ENCODE measurements at regions not wholly inside any gene's neighbourhood (a gene's known extent, or its start where the extent isn't known, plus 50 kb on each side); places are given as distances from the start of the nearest gene placed in this dataset.

DNA sequence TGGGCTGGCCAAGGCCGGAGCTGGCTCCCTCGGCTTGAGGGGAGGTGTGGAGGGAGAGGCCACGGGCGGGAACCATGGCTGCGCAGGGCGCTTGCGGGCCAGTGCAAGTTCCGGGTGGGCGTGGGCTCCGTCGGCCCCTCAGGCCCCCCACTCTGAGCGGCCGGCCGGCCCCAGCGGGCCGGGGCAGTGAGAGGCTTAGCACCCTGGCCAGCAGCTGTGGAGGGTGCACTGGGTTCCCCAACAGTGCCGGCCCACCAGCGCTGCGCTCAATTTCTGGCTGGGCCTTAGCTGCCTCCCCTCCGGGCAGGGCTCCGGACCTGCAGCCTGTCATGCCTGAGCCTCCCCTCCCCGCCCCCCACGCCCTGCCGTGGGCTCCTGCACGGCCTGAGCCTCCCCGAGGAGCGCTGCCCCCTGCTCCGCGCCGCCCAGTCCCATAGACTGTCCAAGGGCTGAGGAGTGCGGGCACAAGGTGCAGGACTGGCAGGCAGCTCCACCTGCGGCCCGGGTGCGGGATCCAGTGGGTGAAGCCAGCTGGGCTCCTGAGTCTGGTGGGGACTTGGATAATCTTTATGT lies 184.2 kb downstream of the ATPSCKMT start:
- Histone ChIP-seq H3K9ac (ENCODE audit: low read length) (no peak overlapping the region), H3K79me2 (ENCODE audit: insufficient read depth, low read length) (no peaks in the 10 kb centered on the region), H2AFZ (ENCODE audit: low read depth, low read length, poor library complexity, severe bottlenecking) (no peak overlapping the region), H3K36me3 (ENCODE audit: control insufficient read depth in 1 of 2, insufficient read depth in 2 of 2, low read length in 2 of 2) (no peaks in the 10 kb centered on the region), H3K4me1 (ENCODE audit: control insufficient read depth in 1 of 2, insufficient read depth in 2 of 2, low read length in 2 of 2) (no peaks in the 10 kb centered on the region), H3K4me3 (replicated peaks in 1 of 2; ENCODE audit: low read depth in 1 of 2, low read length in 2 of 2) (no peak overlapping the region), H4K20me1 (ENCODE audit: insufficient read depth) (no peaks in the 10 kb centered on the region), H3K9me2 (ENCODE audit: insufficient read depth) (no peaks in the 10 kb centered on the region), H3K9me3 (ENCODE audit: control insufficient read depth in 1 of 2, insufficient read depth in 1 of 2, low read depth in 1 of 2, low read length in 2 of 2) (no peaks in the 10 kb centered on the region), H3K27ac (ENCODE audit: low read depth, low read length) (no peak overlapping the region), H3K27me3 (ENCODE audit: insufficient read depth, low read length) (no peaks in the 10 kb centered on the region), H3K4me2 (ENCODE audit: low read length) (no peak overlapping the region)
- ChIA-PET POLR2A (no interaction called here), RAD21 (ENCODE audit: low non-redundant PET in 1 of 2, low total read pairs in 2 of 2, uncharacterized antibody in 2 of 2, unreplicated experiment in 2 of 2) (no interaction called here), CTCF (no interaction called here)
- TF ChIP-seq CEBPB (IDR thresholded peaks at IDR 0.05; ENCODE audit: low read depth) (no peak), RAD21 (IDR thresholded peaks at IDR 0.05; ENCODE audit: low read depth) (no peak), SP1 (IDR thresholded peaks at IDR 0.05; ENCODE audit: low read depth) (no peak)
- ATAC-seq (no peak), DNase-seq (ENCODE audit: low read depth, low spot score) (no peak)
- no TSS peak for BruUV-seq (replicated peaks)
- intact Hi-C loops (cut with micrococcal nuclease): no loop called here

DNA sequence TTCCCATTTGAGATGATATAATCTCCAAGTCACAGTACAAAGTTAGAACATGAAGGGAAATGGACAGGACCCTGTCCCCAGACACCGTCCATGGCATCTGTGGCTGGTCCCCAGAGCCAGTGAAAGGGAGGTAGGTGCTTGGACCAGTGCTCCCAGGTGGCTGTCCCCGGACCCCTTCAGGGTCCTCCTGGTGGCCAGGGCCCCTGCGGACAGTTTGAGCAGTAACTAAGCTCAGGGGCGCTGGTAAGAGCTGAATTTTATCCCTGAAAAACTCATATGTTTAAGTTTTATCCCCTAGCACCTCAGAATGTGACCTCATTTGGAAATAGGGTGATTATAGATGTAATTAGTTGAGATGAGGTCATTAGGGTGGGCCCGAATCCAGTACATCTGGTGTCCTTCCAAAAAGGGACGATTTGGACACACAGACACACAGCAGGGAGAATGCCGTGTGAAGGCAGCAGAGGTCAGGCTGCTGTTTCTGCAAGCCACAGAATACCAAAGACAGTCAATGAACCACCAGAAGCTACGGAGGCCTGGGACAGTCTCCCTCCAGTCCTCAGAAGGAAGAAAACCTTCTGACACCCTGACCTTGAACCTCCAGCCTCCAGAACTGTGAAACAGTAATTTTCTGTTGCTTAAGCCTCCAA lies 185.0 kb downstream of the ATPSCKMT start:
- ChIA-PET CTCF (no interaction called here), POLR2A (no interaction called here), RAD21 (ENCODE audit: low non-redundant PET in 1 of 2, low total read pairs in 2 of 2, uncharacterized antibody in 2 of 2, unreplicated experiment in 2 of 2) (no interaction called here)
- Histone ChIP-seq H3K4me3 (replicated peaks in 1 of 2; ENCODE audit: low read depth in 1 of 2, low read length in 2 of 2) (no peak overlapping the region), H4K20me1 (ENCODE audit: insufficient read depth) (no peaks in the 10 kb centered on the region), H3K9me3 (ENCODE audit: control insufficient read depth in 1 of 2, insufficient read depth in 1 of 2, low read depth in 1 of 2, low read length in 2 of 2) (no peaks in the 10 kb centered on the region), H3K36me3 (ENCODE audit: control insufficient read depth in 1 of 2, insufficient read depth in 2 of 2, low read length in 2 of 2) (no peaks in the 10 kb centered on the region), H3K9ac (ENCODE audit: low read length) (no peak overlapping the region), H3K4me1 (ENCODE audit: control insufficient read depth in 1 of 2, insufficient read depth in 2 of 2, low read length in 2 of 2) (no peaks in the 10 kb centered on the region), H3K27ac (ENCODE audit: low read depth, low read length) (no peak overlapping the region), H3K9me2 (ENCODE audit: insufficient read depth) (no peaks in the 10 kb centered on the region), H3K4me2 (ENCODE audit: low read length) (no peak overlapping the region), H3K79me2 (ENCODE audit: insufficient read depth, low read length) (no peaks in the 10 kb centered on the region), H3K27me3 (ENCODE audit: insufficient read depth, low read length) (0 out of 2 replicates have a peak, but pooled peaks cover 5% of the 10 kb centered on the region), H2AFZ (ENCODE audit: low read depth, low read length, poor library complexity, severe bottlenecking) (no peak overlapping the region)
- no peak for DNase-seq (ENCODE audit: low read depth, low spot score)
- BruUV-seq (replicated peaks): no TSS peak
- intact Hi-C loops (cut with micrococcal nuclease): no loop called here
- no peak for ATAC-seq
- TF ChIP-seq EGR1 (IDR thresholded peaks at IDR 0.05; ENCODE audit: low read depth) (no peak), SIN3A (IDR thresholded peaks at IDR 0.05; ENCODE audit: low read depth) (no peak), FOSL1 (IDR thresholded peaks at IDR 0.05; ENCODE audit: low read depth) (no peak), POLR2AphosphoS5 (IDR thresholded peaks at IDR 0.05; ENCODE audit: low read depth, low read length) (no peak)
